ENCODE measurements at regions not wholly inside any gene's neighbourhood (a gene's known extent, or its start where the extent isn't known, plus 50 kb on each side); places are given as distances from the start of the nearest gene placed in this dataset.

DNA sequence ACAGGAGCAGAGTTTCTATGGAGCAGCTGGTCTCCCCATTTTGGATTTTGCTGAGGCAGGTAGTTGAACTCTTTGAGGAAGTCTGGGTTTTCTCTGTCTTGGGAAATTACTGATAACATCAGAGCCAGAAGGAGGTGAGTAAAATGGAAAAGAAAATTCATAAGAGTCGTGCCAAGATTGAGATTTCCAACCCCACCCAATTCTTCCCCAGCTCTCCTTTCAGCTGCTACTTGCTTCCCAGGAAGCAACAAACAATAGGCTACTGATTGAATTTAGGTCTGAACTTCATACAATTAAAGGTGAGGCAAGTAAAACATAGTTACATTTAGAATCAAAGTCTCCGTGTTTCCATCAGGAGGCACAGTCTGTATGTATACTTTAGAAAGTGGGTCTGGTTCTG is 54.6 kb upstream of the EOLA2 start:
- H3K36me3 Mint-ChIP-seq (ENCODE audit: low read depth): peaks cover 5% of the 10 kb centered on the region
- no peaks in the 10 kb centered on the region for H3K4me1 Mint-ChIP-seq (ENCODE audit: low read depth)
- H3K27ac Mint-ChIP-seq: no peak overlapping the region
- CTCF ChIA-PET: no interaction called here
- peaks cover 3% of the 10 kb centered on the region for H3K9me3 Mint-ChIP-seq
- no peak for DNase-seq
- no peaks in the 10 kb centered on the region for H3K27me3 Mint-ChIP-seq (ENCODE audit: low read depth)
- no peak overlapping the region for H3K4me3 Mint-ChIP-seq
- intact Hi-C loops (cut with micrococcal nuclease): no loop called here

- intact Hi-C loops (cut with micrococcal nuclease): no loop called here
- H3K36me3 Mint-ChIP-seq (ENCODE audit: low read depth): peaks cover 7% of the 10 kb centered on the region
- peaks cover 7% of the 10 kb centered on the region for H3K9me3 Mint-ChIP-seq
- H3K4me1 Mint-ChIP-seq (ENCODE audit: low read depth): no peaks in the 10 kb centered on the region
- no peak for DNase-seq
- no peak overlapping the region for H3K4me3 Mint-ChIP-seq
- no peak overlapping the region for H3K27ac Mint-ChIP-seq
- CTCF ChIA-PET: no interaction called here
- no peaks in the 10 kb centered on the region for H3K27me3 Mint-ChIP-seq (ENCODE audit: low read depth)
These were observed 55.7 kb upstream of the EOLA2 start for GRCh38 chrX:149993989-149994388.

GRCh38 chrX:149996515-149996914 is 58.2 kb upstream of the EOLA2 start:
- peaks cover 7% of the 10 kb centered on the region for H3K36me3 Mint-ChIP-seq (ENCODE audit: low read depth)
- no peak for DNase-seq
- H3K27me3 Mint-ChIP-seq (ENCODE audit: low read depth): no peaks in the 10 kb centered on the region
- peaks cover 7% of the 10 kb centered on the region for H3K9me3 Mint-ChIP-seq
- CTCF ChIA-PET: no interaction called here
- intact Hi-C loops (cut with micrococcal nuclease): no loop called here
- H3K4me1 Mint-ChIP-seq (ENCODE audit: low read depth): no peaks in the 10 kb centered on the region
- no peak overlapping the region for H3K4me3 Mint-ChIP-seq
- H3K27ac Mint-ChIP-seq: no peak overlapping the region

- CTCF ChIA-PET: no interaction called here
- Mint-ChIP-seq H3K36me3 (ENCODE audit: low read depth) (no peaks in the 10 kb centered on the region), H3K9me3 (no peaks in the 10 kb centered on the region), H3K27me3 (ENCODE audit: low read depth) (no peaks in the 10 kb centered on the region), H3K4me1 (ENCODE audit: low read depth) (no peaks in the 10 kb centered on the region), H3K4me3 (no peak overlapping the region), H3K27ac (no peak overlapping the region)
- intact Hi-C loops (cut with micrococcal nuclease): no loop called here
- no peak for DNase-seq
These were observed 66.7 kb upstream of the EOLA2 start for GRCh38 chrX:150005027-150005426.

GRCh38 chrX:150007356-150007755 is 69.1 kb upstream of the EOLA2 start:
- no peaks in the 10 kb centered on the region for H3K9me3 Mint-ChIP-seq
- H3K27me3 Mint-ChIP-seq (ENCODE audit: low read depth): no peaks in the 10 kb centered on the region
- H3K27ac Mint-ChIP-seq: no peak overlapping the region
- no peaks in the 10 kb centered on the region for H3K4me1 Mint-ChIP-seq (ENCODE audit: low read depth)
- CTCF ChIA-PET: interaction anchor here (0.6 kb wide), 1 partner anchor 164 kb away, joined by 3 read pairs; no protein-coding TSS in a partner anchor
- DNase-seq: no peak
- H3K36me3 Mint-ChIP-seq (ENCODE audit: low read depth): no peaks in the 10 kb centered on the region
- intact Hi-C loops (cut with micrococcal nuclease): no loop called here
- no peak overlapping the region for H3K4me3 Mint-ChIP-seq

GRCh38 chrX:150012647-150013381 is 74.5 kb upstream of the EOLA2 start:
- Mint-ChIP-seq H3K27ac (no peak overlapping the region), H3K4me3 (no peak overlapping the region), H3K9me3 (no peaks in the 10 kb centered on the region), H3K4me1 (ENCODE audit: low read depth) (no peaks in the 10 kb centered on the region), H3K36me3 (ENCODE audit: low read depth) (no peaks in the 10 kb centered on the region), H3K27me3 (ENCODE audit: low read depth) (no peaks in the 10 kb centered on the region)
- no peak for DNase-seq
- intact Hi-C loops (cut with micrococcal nuclease): no loop called here
- CTCF ChIA-PET: no interaction called here

- Mint-ChIP-seq H3K27ac (no peak overlapping the region), H3K4me3 (no peak overlapping the region), H3K9me3 (no peaks in the 10 kb centered on the region), H3K4me1 (ENCODE audit: low read depth) (no peaks in the 10 kb centered on the region), H3K27me3 (ENCODE audit: low read depth) (no peaks in the 10 kb centered on the region), H3K36me3 (ENCODE audit: low read depth) (no peaks in the 10 kb centered on the region)
- intact Hi-C loops (cut with micrococcal nuclease): no loop called here
- DNase-seq: no peak
- CTCF ChIA-PET: interaction anchor here (0.6 kb wide), 1 partner anchor 114 kb away, joined by 4 read pairs; no protein-coding TSS in a partner anchor
These were observed 76.2 kb upstream of the EOLA2 start for GRCh38 chrX:150014525-150014924.

- Mint-ChIP-seq H3K9me3 (no peaks in the 10 kb centered on the region), H3K27ac (no peak overlapping the region), H3K4me1 (ENCODE audit: low read depth) (no peaks in the 10 kb centered on the region), H3K27me3 (ENCODE audit: low read depth) (no peaks in the 10 kb centered on the region), H3K4me3 (no peak overlapping the region), H3K36me3 (ENCODE audit: low read depth) (no peaks in the 10 kb centered on the region)
- CTCF ChIA-PET: no interaction called here
- intact Hi-C loops (cut with micrococcal nuclease): no loop called here
- DNase-seq: no peak
These were observed 79.6 kb upstream of the EOLA2 start for GRCh38 chrX:150017868-150018267.

GRCh38 chrX:150018931-150019361 is 80.7 kb upstream of the EOLA2 start:
- no peak overlapping the region for H3K27ac Mint-ChIP-seq
- H3K9me3 Mint-ChIP-seq: no peaks in the 10 kb centered on the region
- no peaks in the 10 kb centered on the region for H3K4me1 Mint-ChIP-seq (ENCODE audit: low read depth)
- intact Hi-C loops (cut with micrococcal nuclease): no loop called here
- DNase-seq: no peak
- CTCF ChIA-PET: no interaction called here
- no peaks in the 10 kb centered on the region for H3K36me3 Mint-ChIP-seq (ENCODE audit: low read depth)
- H3K27me3 Mint-ChIP-seq (ENCODE audit: low read depth): no peaks in the 10 kb centered on the region
- H3K4me3 Mint-ChIP-seq: no peak overlapping the region

DNA sequence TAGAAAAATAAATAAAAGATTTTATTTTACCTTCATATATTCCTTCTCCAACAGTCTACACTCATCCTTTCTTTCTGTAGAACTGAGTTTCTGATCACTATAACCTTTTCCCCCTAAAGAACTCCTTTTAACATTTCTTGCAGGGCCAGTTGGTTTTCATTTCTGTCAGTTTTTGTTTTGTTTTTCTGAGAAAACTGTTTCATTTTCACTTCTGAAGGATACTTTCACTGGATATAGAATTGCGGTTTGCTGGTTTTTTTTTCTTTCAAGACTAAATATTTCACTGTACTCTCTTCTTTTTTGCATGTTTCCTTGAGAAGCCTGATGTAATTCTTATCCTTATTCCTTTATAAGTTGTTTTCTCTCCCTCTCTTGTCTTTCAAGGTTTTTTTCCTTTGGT is 90.4 kb upstream of the EOLA2 start:
- H3K9me3 Mint-ChIP-seq: no peaks in the 10 kb centered on the region
- H3K4me3 Mint-ChIP-seq: no peak overlapping the region
- H3K27me3 Mint-ChIP-seq (ENCODE audit: low read depth): no peaks in the 10 kb centered on the region
- H3K36me3 Mint-ChIP-seq (ENCODE audit: low read depth): no peaks in the 10 kb centered on the region
- intact Hi-C loops (cut with micrococcal nuclease): no loop called here
- CTCF ChIA-PET: no interaction called here
- DNase-seq: no peak
- H3K27ac Mint-ChIP-seq: no peak overlapping the region
- peaks cover 7% of the 10 kb centered on the region for H3K4me1 Mint-ChIP-seq (ENCODE audit: low read depth)

GRCh38 chrX:150032742-150033141 is 94.5 kb upstream of the EOLA2 start:
- peaks cover 9% of the 10 kb centered on the region for H3K9me3 Mint-ChIP-seq
- no peaks in the 10 kb centered on the region for H3K27me3 Mint-ChIP-seq (ENCODE audit: low read depth)
- peaks cover 7% of the 10 kb centered on the region for H3K4me1 Mint-ChIP-seq (ENCODE audit: low read depth)
- intact Hi-C loops (cut with micrococcal nuclease): no loop called here
- DNase-seq: no peak
- CTCF ChIA-PET: no interaction called here
- H3K36me3 Mint-ChIP-seq (ENCODE audit: low read depth): peaks cover 2% of the 10 kb centered on the region
- H3K4me3 Mint-ChIP-seq: no peak overlapping the region
- no peak overlapping the region for H3K27ac Mint-ChIP-seq

GRCh38 chrX:150034788-150035187 is 96.5 kb upstream of the EOLA2 start:
- H3K27me3 Mint-ChIP-seq (ENCODE audit: low read depth): no peaks in the 10 kb centered on the region

DNA sequence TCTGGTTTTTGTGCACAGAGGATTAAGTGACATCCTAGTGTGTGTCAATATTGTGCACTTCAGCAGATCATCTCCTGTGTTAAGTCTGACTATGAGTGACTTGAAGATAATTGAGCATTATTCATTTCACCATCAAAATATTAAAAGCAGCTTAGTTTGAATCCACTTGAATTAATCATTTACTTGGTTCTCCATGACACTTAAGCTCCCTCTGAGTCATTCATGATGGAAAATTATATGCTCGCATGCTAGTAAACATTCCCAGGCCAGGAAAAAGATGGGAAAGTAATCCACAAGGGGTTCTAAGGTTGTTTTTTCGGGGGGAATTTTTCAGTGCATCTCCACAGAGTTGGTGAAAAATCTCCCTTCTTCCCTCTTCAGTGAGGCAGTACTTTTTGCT is 97.2 kb upstream of the EOLA2 start:
- Mint-ChIP-seq H3K4me1 (ENCODE audit: low read depth) (no peaks in the 10 kb centered on the region), H3K9me3 (peaks cover 9% of the 10 kb centered on the region), H3K27me3 (ENCODE audit: low read depth) (no peaks in the 10 kb centered on the region), H3K4me3 (no peak overlapping the region), H3K27ac (no peak overlapping the region), H3K36me3 (ENCODE audit: low read depth) (peaks cover 2% of the 10 kb centered on the region)
- intact Hi-C loops (cut with micrococcal nuclease): no loop called here
- no peak for DNase-seq
- CTCF ChIA-PET: no interaction called here

More at GRCh38 chrX:150034788-150035187, 96.5 kb upstream of the EOLA2 start:
- no peak overlapping the region for H3K4me3 Mint-ChIP-seq
- H3K4me1 Mint-ChIP-seq (ENCODE audit: low read depth): no peaks in the 10 kb centered on the region
- H3K36me3 Mint-ChIP-seq (ENCODE audit: low read depth): peaks cover 2% of the 10 kb centered on the region
- no peak overlapping the region for H3K27ac Mint-ChIP-seq
- DNase-seq: no peak
- intact Hi-C loops (cut with micrococcal nuclease): no loop called here
- H3K9me3 Mint-ChIP-seq: peaks cover 9% of the 10 kb centered on the region
- CTCF ChIA-PET: no interaction called here
